ENCODE measurements at regions not wholly inside any gene's neighbourhood (a gene's known extent, or its start where the extent isn't known, plus 50 kb on each side); places are given as distances from the start of the nearest gene placed in this dataset.

DNA sequence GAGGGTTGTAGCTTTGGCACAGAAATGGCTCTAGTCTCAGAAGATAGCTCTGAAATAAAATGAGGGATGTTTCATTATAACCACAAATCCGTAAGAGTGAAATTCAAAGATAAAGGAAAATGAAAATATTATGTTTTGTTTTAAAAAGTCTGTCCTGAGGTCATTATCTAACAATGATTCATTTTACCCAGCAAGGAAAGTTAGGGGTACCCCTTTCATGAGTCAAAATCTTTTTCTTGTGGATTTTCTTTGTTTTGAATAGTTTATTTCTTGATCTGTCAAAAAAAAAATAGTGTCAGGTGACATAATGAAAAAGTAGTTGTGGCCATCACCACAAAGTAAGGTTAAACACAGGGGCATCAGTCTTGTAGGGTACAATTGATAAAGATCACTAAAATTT, 59.7 kb upstream of the MYB start:
- H3K4me3 ChIP-seq: no peak overlapping the region
- no peak for DNase-seq
- H3K27ac ChIP-seq: no peak overlapping the region
- peaks cover 65% of the 10 kb centered on the region for H3K27me3 ChIP-seq (replicated peaks; ENCODE audit: insufficient read depth)
- no peak overlapping the region for H3K4me2 ChIP-seq (ENCODE audit: unreplicated experiment)
- WGBS, 2 experiments (ENCODE audit: low coverage in 1 of 2, low lambda C conversion rate in 2 of 2, missing lambda C conversion rate in 2 of 2): 33 to 41% methylated on average over 1 of the region's 1 CpG
- no peaks in the 10 kb centered on the region for H3K79me2 ChIP-seq (ENCODE audit: insufficient read depth)
- no peak overlapping the region for H2AFZ ChIP-seq
- H3K4me1 ChIP-seq (ENCODE audit: insufficient read depth): no peaks in the 10 kb centered on the region
- H3K9me2 ChIP-seq (ENCODE audit: insufficient read depth): no peaks in the 10 kb centered on the region
- TF ChIP-seq EZH2 (IDR thresholded peaks at IDR 0.05; ENCODE audit: insufficient read depth, poor library complexity, severe bottlenecking) (no peak), EZH2phosphoT487 (IDR thresholded peaks at IDR 0.05; ENCODE audit: insufficient read depth, low read depth) (no peak)
- in situ Hi-C loops (cut with MboI): no loop called here
- no peak overlapping the region for H3K9ac ChIP-seq
- H3F3A ChIP-seq (ENCODE audit: insufficient read depth): no peaks in the 10 kb centered on the region
- H3K9me3 ChIP-seq (ENCODE audit: low read depth): no peaks in the 10 kb centered on the region
- H4K20me1 ChIP-seq (ENCODE audit: insufficient read depth): no peaks in the 10 kb centered on the region
- no peaks in the 10 kb centered on the region for H3K36me3 ChIP-seq (ENCODE audit: low read depth)

- no peak overlapping the region for H2AFZ ChIP-seq
- no peak for DNase-seq
- H3K4me2 ChIP-seq (ENCODE audit: unreplicated experiment): no peak overlapping the region
- H3K36me3 ChIP-seq (ENCODE audit: low read depth): no peaks in the 10 kb centered on the region
- no peaks in the 10 kb centered on the region for H3F3A ChIP-seq (ENCODE audit: insufficient read depth)
- peaks cover 63% of the 10 kb centered on the region for H3K27me3 ChIP-seq (replicated peaks; ENCODE audit: insufficient read depth)
- TF ChIP-seq EZH2phosphoT487 (IDR thresholded peaks at IDR 0.05; ENCODE audit: insufficient read depth, low read depth) (no peak), EZH2 (IDR thresholded peaks at IDR 0.05; ENCODE audit: insufficient read depth, poor library complexity, severe bottlenecking) (no peak)
- H3K9me3 ChIP-seq (ENCODE audit: low read depth): no peaks in the 10 kb centered on the region
- no peaks in the 10 kb centered on the region for H3K4me1 ChIP-seq (ENCODE audit: insufficient read depth)
- no peaks in the 10 kb centered on the region for H3K9me2 ChIP-seq (ENCODE audit: insufficient read depth)
- no peak overlapping the region for H3K27ac ChIP-seq
- in situ Hi-C loops (cut with MboI): no loop called here
- no peaks in the 10 kb centered on the region for H3K79me2 ChIP-seq (ENCODE audit: insufficient read depth)
- H4K20me1 ChIP-seq (ENCODE audit: insufficient read depth): no peaks in the 10 kb centered on the region
- H3K4me3 ChIP-seq: no peak overlapping the region
- H3K9ac ChIP-seq: no peak overlapping the region
- WGBS, 2 experiments (ENCODE audit: low coverage in 1 of 2, low lambda C conversion rate in 2 of 2, missing lambda C conversion rate in 2 of 2): 73 to 75% methylated on average over 5 of the region's 5 CpGs
Measured at GRCh38 chr6:135118134-135118730, 62.9 kb upstream of the MYB start.

DNA sequence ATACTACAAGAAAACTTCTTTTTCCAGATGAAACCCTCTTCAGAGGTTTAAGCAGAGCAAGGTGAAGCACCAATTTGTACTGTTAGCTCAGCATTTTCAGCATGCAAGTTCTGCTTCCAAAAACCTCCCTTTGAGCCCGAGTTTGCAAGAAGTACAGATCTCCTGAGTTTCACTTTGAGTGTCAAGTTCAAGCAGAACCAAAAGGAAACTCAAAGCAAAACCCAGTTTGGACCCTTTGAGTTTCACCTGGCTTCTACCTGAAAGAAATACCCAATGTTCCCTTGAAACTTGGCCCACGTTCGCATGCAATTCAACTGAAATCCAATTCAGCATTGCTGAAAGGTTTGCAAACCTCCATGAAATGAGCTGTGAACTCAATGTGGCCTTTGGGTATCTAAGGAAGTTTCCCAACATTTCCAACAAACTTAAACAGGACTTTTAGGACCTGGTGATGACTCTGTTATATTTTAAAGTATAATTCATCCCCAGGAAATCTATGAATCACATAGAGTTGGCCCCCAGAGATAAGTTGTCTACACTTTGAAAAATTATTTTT, 62.9 kb upstream of the HBS1L start:
- WGBS, 2 experiments (ENCODE audit: low coverage in 1 of 2, low lambda C conversion rate in 2 of 2, missing lambda C conversion rate in 2 of 2): 48 to 59% methylated on average over 3 of the region's 3 CpGs
- Histone ChIP-seq H3K4me3 (no peak overlapping the region), H3K9me2 (ENCODE audit: insufficient read depth) (no peaks in the 10 kb centered on the region), H3K4me1 (ENCODE audit: insufficient read depth) (no peaks in the 10 kb centered on the region), H2AFZ (no peak overlapping the region), H3K4me2 (ENCODE audit: unreplicated experiment) (no peak overlapping the region), H3K27ac (no peak overlapping the region), H3K9ac (no peak overlapping the region), H3F3A (ENCODE audit: insufficient read depth) (no peaks in the 10 kb centered on the region), H4K20me1 (ENCODE audit: insufficient read depth) (no peaks in the 10 kb centered on the region), H3K79me2 (ENCODE audit: insufficient read depth) (no peaks in the 10 kb centered on the region), H3K9me3 (ENCODE audit: low read depth) (no peaks in the 10 kb centered on the region), H3K27me3 (replicated peaks; ENCODE audit: insufficient read depth) (peaks cover 56% of the 10 kb centered on the region), H3K36me3 (ENCODE audit: low read depth) (no peaks in the 10 kb centered on the region)
- DNase-seq: no peak
- in situ Hi-C loops (cut with MboI): no loop called here
- no peak for TF ChIP-seq EZH2 (IDR thresholded peaks at IDR 0.05; ENCODE audit: insufficient read depth, poor library complexity, severe bottlenecking)
- no peak for TF ChIP-seq EZH2phosphoT487 (IDR thresholded peaks at IDR 0.05; ENCODE audit: insufficient read depth, low read depth)

GRCh38 chr6:135116571-135116970, 61.9 kb upstream of the HBS1L start:
- H3K9me2 ChIP-seq (ENCODE audit: insufficient read depth): no peaks in the 10 kb centered on the region
- no peak overlapping the region for H3K4me2 ChIP-seq (ENCODE audit: unreplicated experiment)
- in situ Hi-C loops (cut with MboI): no loop called here
- H3K4me1 ChIP-seq (ENCODE audit: insufficient read depth): no peaks in the 10 kb centered on the region
- peaks cover 49% of the 10 kb centered on the region for H3K27me3 ChIP-seq (replicated peaks; ENCODE audit: insufficient read depth)
- DNase-seq: no peak
- H2AFZ ChIP-seq: no peak overlapping the region
- 27 to 37% methylated on average over 5 of the region's 5 CpGs for WGBS, 2 experiments (ENCODE audit: low coverage in 1 of 2, low lambda C conversion rate in 2 of 2, missing lambda C conversion rate in 2 of 2)
- H3K4me3 ChIP-seq: no peak overlapping the region
- H3K36me3 ChIP-seq (ENCODE audit: low read depth): no peaks in the 10 kb centered on the region
- H3K9ac ChIP-seq: no peak overlapping the region
- no peaks in the 10 kb centered on the region for H3F3A ChIP-seq (ENCODE audit: insufficient read depth)
- no peaks in the 10 kb centered on the region for H3K79me2 ChIP-seq (ENCODE audit: insufficient read depth)
- no peak overlapping the region for H3K27ac ChIP-seq
- H3K9me3 ChIP-seq (ENCODE audit: low read depth): no peaks in the 10 kb centered on the region
- TF ChIP-seq EZH2phosphoT487 (IDR thresholded peaks at IDR 0.05; ENCODE audit: insufficient read depth, low read depth): no peak
- TF ChIP-seq EZH2 (IDR thresholded peaks at IDR 0.05; ENCODE audit: insufficient read depth, poor library complexity, severe bottlenecking): no peak
- H4K20me1 ChIP-seq (ENCODE audit: insufficient read depth): no peaks in the 10 kb centered on the region
